GM12892 (cell line): ENCODE measurements at regions not wholly inside any gene's neighbourhood (a gene's known extent, or its start where the extent isn't known, plus 50 kb on each side); places are given as distances from the start of the nearest gene placed in this dataset.

Experiments used
- POLR2A ChIP-seq: IDR thresholded peaks from 2 replicates; pipeline ENCODE4 v1.6.1; 2011; ENCODE audit warnings: low read depth, low read length, control low read depth
- POLR2AphosphoS5 ChIP-seq: IDR thresholded peaks from 2 replicates; pipeline ENCODE4 v1.6.1; 2011; ENCODE audit warnings: low read depth, low read length, control low read depth
- TAF1 ChIP-seq: IDR thresholded peaks from 2 replicates; pipeline ENCODE4 v1.6.1; 2011; ENCODE audit warnings: low read depth, mild to moderate bottlenecking, control low read depth, low read length, borderline replicate concordance

GRCh38 chr3:157789162-157789561 lies 285.9 kb upstream of the VEPH1 start:
- TF ChIP-seq POLR2AphosphoS5 (no peak), POLR2A (no peak), TAF1 (no peak)
